MM.1S (cell line): ENCODE measurements at regions not wholly inside any gene's neighbourhood (a gene's known extent, or its start where the extent isn't known, plus 50 kb on each side); places are given as distances from the start of the nearest gene placed in this dataset.
"Not testable (repeated sequence)": the region's sequence is repeated elsewhere in the genome, so short reads cannot be mapped to it uniquely, and the experiment has no call there.

ENCODE experiments used
- CTCF ChIP-seq: fragments of 300-600 bp; sonication (generic); IDR thresholded peaks from 2 replicates; pipeline ENCODE4 v1.5.1; 2016; ENCODE audit warnings: antibody characterized with exemption, low read length, mixed read lengths
- EZH2 ChIP-seq: fragments of 300-600 bp; sonication (generic); optimal IDR thresholded peaks from 2 replicates; pipeline ENCODE3; 2017; ENCODE audit warnings: low read depth, mild to moderate bottlenecking, antibody characterized with exemption, low read length, mixed read lengths

DNA sequence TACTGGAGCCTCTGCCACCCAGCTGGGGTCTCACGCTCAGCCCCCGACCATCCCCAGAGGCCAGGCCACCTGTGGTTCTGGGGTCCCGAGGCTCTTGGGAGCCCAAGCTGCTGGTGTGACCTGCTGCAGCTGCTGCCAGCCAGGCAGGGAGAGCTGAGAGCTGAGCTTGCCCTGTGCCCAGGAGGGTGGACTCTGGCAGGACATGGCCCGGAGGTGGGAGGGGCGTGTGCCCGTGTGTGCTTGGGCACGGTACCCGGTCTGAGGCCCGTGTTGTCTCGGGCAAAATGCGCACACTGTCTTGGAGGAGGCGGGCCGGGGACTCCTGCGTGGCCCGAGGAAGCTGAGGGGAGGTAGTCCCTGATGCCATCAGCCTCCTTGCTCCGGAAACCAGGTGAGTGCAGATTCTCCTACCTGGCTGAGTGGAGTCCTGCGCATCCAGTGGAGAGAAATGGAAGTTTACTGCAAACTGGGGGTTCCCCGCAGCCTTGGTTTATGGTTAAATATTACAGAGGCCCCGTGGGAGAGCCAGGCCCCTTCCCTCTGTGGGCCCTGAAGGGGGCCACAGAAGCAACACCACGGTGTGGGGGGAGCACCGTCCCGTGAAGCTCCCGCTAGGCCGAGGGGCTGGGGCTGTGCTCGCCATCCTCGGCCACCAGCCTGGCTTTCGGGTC, 4380.8 kb upstream of the TPTE start:
- TF ChIP-seq CTCF, EZH2: not testable (repeated sequence)
